SK-N-MC (cell line): ENCODE measurements at regions not wholly inside any gene's neighbourhood (a gene's known extent, or its start where the extent isn't known, plus 50 kb on each side); places are given as distances from the start of the nearest gene placed in this dataset.

Source experiments
- EZH2 ChIP-seq: fragments of 200-600 bp; sonication (generic); IDR thresholded peaks from one replicate; pipeline ENCODE4 v1.6.1; 2017; ENCODE audit warnings: antibody characterized with exemption
- FOXP2 ChIP-seq: optimal IDR thresholded peaks from 2 replicates; pipeline ENCODE3; 2011; ENCODE audit warnings: mild to moderate bottlenecking, moderate library complexity; ENCODE audit not compliant: insufficient read depth; ENCODE audit errors: extremely low read length, control extremely low read depth
- POLR2AphosphoS5 ChIP-seq: IDR thresholded peaks from 2 replicates; pipeline ENCODE4 v1.6.1; 2012; ENCODE audit warnings: mild to moderate bottlenecking, low read depth, low read length, borderline replicate concordance

DNA sequence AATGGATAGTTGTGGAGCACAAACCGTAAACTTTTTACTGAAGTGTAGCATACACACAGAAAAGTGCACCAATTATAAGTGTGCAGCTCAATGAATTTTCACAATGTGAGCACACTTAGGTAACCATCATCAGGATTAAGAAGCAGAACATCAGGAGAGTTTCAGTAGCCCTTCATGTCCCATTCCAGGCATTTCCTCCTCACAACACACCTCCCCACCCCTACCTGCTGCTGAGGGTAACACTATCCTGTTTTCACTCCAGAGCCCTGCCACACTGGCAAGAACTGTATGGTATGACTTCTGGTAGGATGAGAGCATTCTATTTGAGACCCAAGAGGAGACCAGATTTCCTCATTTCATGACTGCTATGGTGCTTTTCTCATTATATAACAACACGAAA, 166.5 kb downstream of the PPP1R3A start:
- TF ChIP-seq POLR2AphosphoS5, result no peak
- TF ChIP-seq EZH2, result no peak
- TF ChIP-seq FOXP2, result no peak
